ENCODE measurements at regions not wholly inside any gene's neighbourhood (a gene's known extent, or its start where the extent isn't known, plus 50 kb on each side); places are given as distances from the start of the nearest gene placed in this dataset.
"Not testable (repeated sequence)": the region's sequence is repeated elsewhere in the genome, so short reads cannot be mapped to it uniquely, and the experiment has no call there.

DNA sequence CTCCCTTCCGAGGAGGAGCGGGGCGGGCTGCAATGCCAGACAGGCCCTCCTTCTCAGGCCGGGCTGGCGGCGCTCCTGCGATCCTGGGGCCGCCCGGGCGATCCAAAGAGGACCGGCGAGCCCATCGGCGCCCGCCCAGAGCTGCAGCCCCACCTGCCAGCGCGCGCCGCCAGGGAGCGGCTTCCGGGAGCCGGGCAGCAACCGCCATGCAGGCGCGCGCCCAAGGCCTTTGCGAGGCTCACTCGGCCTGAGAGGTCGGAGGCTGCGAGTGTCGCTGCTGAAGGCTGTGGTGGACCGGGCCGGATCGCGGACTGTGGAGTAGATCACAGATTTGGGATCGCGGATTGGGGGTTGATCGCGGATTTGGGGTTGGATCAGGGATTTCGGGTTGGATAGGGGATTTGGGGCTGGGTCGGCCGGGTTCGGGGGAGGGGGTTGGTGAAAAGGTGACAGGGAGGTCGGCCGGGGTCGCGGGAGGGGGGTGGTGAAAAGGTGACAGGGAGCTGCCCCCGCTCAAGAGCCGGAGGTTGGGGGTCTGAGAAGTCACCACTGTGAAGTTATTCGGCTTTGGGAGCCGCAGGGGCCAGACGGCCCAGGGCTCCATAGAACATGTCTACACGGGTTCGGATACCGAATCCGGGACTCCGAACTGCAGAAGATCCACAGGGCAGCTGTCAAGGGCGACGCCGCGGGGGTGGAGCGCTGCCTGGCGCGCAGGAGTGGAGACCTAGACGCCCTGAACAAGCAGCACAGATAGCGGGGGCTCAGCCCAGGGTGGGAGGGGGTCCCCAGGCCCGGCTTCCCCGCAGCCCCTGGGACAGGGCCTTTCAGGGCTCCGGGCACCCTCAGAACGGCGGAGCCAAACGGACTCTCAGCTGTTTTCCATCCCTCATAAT, 1213.4 kb downstream of the FOXD4L5 start:
- H3K9me3 ChIP-seq (replicated peaks; ENCODE audit: control insufficient read depth, insufficient read depth, low read depth, low read length); POLR2A ChIA-PET; H3K9me1 ChIP-seq (ENCODE audit: control insufficient read depth, insufficient read depth, low read length); H3K4me2 ChIP-seq (ENCODE audit: insufficient read depth, low read length); ATAC-seq; H3K27ac ChIP-seq (ENCODE audit: extremely low read depth, low read depth, low read length); BruUV-seq (replicated peaks); H3K79me2 ChIP-seq (ENCODE audit: control insufficient read depth, insufficient read depth, low read length); CTCF ChIA-PET (ENCODE audit: low intra/inter-chr PET ratio); FAIRE-seq; H3K9ac ChIP-seq (ENCODE audit: insufficient read depth in 1 of 2, low read depth in 2 of 2, low read length in 2 of 2); DNase-seq (ENCODE audit: extremely low read depth in 1 of 4, low spot score in 3 of 4); intact Hi-C loops (cut with micrococcal nuclease); in situ Hi-C loops (cut with MboI); H3K27me3 ChIP-seq (ENCODE audit: control insufficient read depth in 2 of 2, insufficient read depth in 2 of 2, low read length in 2 of 2); H3K4me1 ChIP-seq (replicated peaks in 1 of 2; ENCODE audit: control insufficient read depth in 2 of 2, insufficient read depth in 2 of 2, low read length in 2 of 2); H2AFZ ChIP-seq (ENCODE audit: low read depth, low read length); H4K20me1 ChIP-seq (replicated peaks; ENCODE audit: control insufficient read depth, insufficient read depth, low read length); H3K36me3 ChIP-seq (ENCODE audit: control insufficient read depth, insufficient read depth, low read length); H3K4me3 ChIP-seq: not testable (repeated sequence)
- WGBS (ENCODE audit: insufficient coverage, low coverage, missing lambda C conversion rate), result 80% methylated on average over 1 of the region's 72 CpGs

GRCh38 chr9:64070611-64071357, 1214.2 kb downstream of the FOXD4L5 start:
- H3K9me1 ChIP-seq (ENCODE audit: control insufficient read depth, insufficient read depth, low read length); H3K4me2 ChIP-seq (ENCODE audit: insufficient read depth, low read length); H3K27me3 ChIP-seq (ENCODE audit: control insufficient read depth in 2 of 2, insufficient read depth in 2 of 2, low read length in 2 of 2); FAIRE-seq; POLR2A ChIA-PET; H2AFZ ChIP-seq (ENCODE audit: low read depth, low read length); intact Hi-C loops (cut with micrococcal nuclease); DNase-seq (ENCODE audit: extremely low read depth in 1 of 4, low spot score in 3 of 4); ATAC-seq; BruUV-seq (replicated peaks); in situ Hi-C loops (cut with MboI); H3K4me3 ChIP-seq; H3K27ac ChIP-seq (ENCODE audit: extremely low read depth, low read depth, low read length); H3K36me3 ChIP-seq (ENCODE audit: control insufficient read depth, insufficient read depth, low read length); H3K79me2 ChIP-seq (ENCODE audit: control insufficient read depth, insufficient read depth, low read length); H3K4me1 ChIP-seq (replicated peaks in 1 of 2; ENCODE audit: control insufficient read depth in 2 of 2, insufficient read depth in 2 of 2, low read length in 2 of 2); CTCF ChIA-PET (ENCODE audit: low intra/inter-chr PET ratio); H4K20me1 ChIP-seq (replicated peaks; ENCODE audit: control insufficient read depth, insufficient read depth, low read length); H3K9ac ChIP-seq (ENCODE audit: insufficient read depth in 1 of 2, low read depth in 2 of 2, low read length in 2 of 2); H3K9me3 ChIP-seq (replicated peaks; ENCODE audit: control insufficient read depth, insufficient read depth, low read depth, low read length): not testable (repeated sequence)
- 100% methylated on average over 3 of the region's 39 CpGs for WGBS (ENCODE audit: insufficient coverage, low coverage, missing lambda C conversion rate)

DNA sequence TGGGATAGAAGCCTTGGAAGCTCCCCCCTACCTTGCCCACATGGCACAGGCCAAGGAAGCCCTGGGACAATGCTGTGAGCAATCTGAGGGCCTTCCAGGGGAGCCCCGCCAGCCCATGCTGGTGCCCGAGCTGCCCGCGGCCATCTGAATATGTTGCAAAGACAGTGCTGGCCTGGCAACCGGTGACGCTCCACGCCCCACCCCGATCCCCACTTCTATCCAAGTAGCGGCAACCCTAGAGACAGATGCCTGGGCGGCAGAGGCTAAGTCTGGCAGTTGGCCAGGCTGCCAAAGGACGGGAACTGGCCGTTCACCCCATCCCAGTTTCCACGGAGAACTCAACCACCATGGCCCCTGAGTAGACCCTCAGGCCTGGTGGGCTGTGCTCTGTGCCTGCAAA, 1214.9 kb downstream of the FOXD4L5 start:
- BruUV-seq (replicated peaks); H3K4me3 ChIP-seq; ATAC-seq; POLR2A ChIA-PET; intact Hi-C loops (cut with micrococcal nuclease); H3K36me3 ChIP-seq (ENCODE audit: control insufficient read depth, insufficient read depth, low read length); FAIRE-seq; H3K9me3 ChIP-seq (replicated peaks; ENCODE audit: control insufficient read depth, insufficient read depth, low read depth, low read length); H3K4me1 ChIP-seq (replicated peaks in 1 of 2; ENCODE audit: control insufficient read depth in 2 of 2, insufficient read depth in 2 of 2, low read length in 2 of 2); H4K20me1 ChIP-seq (replicated peaks; ENCODE audit: control insufficient read depth, insufficient read depth, low read length); H3K79me2 ChIP-seq (ENCODE audit: control insufficient read depth, insufficient read depth, low read length); H3K9ac ChIP-seq (ENCODE audit: insufficient read depth in 1 of 2, low read depth in 2 of 2, low read length in 2 of 2); H3K4me2 ChIP-seq (ENCODE audit: insufficient read depth, low read length); H2AFZ ChIP-seq (ENCODE audit: low read depth, low read length); H3K9me1 ChIP-seq (ENCODE audit: control insufficient read depth, insufficient read depth, low read length); H3K27me3 ChIP-seq (ENCODE audit: control insufficient read depth in 2 of 2, insufficient read depth in 2 of 2, low read length in 2 of 2); CTCF ChIA-PET (ENCODE audit: low intra/inter-chr PET ratio); H3K27ac ChIP-seq (ENCODE audit: extremely low read depth, low read depth, low read length); DNase-seq (ENCODE audit: extremely low read depth in 1 of 4, low spot score in 3 of 4); in situ Hi-C loops (cut with MboI): not testable (repeated sequence)
- WGBS (ENCODE audit: insufficient coverage, low coverage, missing lambda C conversion rate), result 81% methylated on average over 9 of the region's 13 CpGs

Measured in K562 (cell line).